ENCODE measurements at regions not wholly inside any gene's neighbourhood (a gene's known extent, or its start where the extent isn't known, plus 50 kb on each side); places are given as distances from the start of the nearest gene placed in this dataset.

- Histone ChIP-seq H3K79me1 (ENCODE audit: insufficient read depth, low read depth, low read length, poor library complexity, severe bottlenecking) (no peaks in the 10 kb centered on the region), H2BK5ac (ENCODE audit: insufficient read length, low read length) (no peak overlapping the region), H3K79me2 (ENCODE audit: insufficient read depth, low read length) (no peaks in the 10 kb centered on the region), H3K9ac (ENCODE audit: extremely low read depth, insufficient read length, low read length) (no peak overlapping the region), H4K91ac (ENCODE audit: insufficient read length, low read depth, low read length) (no peak overlapping the region), H2BK120ac (ENCODE audit: low read depth, low read length, poor library complexity, severe bottlenecking) (no peak overlapping the region), H2AK5ac (ENCODE audit: insufficient read length, low read length) (no peak overlapping the region), H2BK20ac (ENCODE audit: low read depth, low read length, poor library complexity, severe bottlenecking) (no peak overlapping the region), H3K4me1 (ENCODE audit: insufficient read depth, low read length) (no peaks in the 10 kb centered on the region), H3K27ac (ENCODE audit: insufficient read length, low read depth, low read length) (no peak overlapping the region), H2AFZ (ENCODE audit: low read length) (no peak overlapping the region), H2BK15ac (ENCODE audit: low read depth, low read length) (no peak overlapping the region), H3T11ph (ENCODE audit: low read length) (no peak overlapping the region), H4K8ac (replicated peaks; ENCODE audit: insufficient read length, low read depth, low read length) (no peak overlapping the region), H3K9me3 (ENCODE audit: control insufficient read depth, low read depth, low read length) (no peaks in the 10 kb centered on the region), H4K5ac (ENCODE audit: insufficient read length, low read depth, low read length) (no peak overlapping the region), H3K56ac (ENCODE audit: insufficient read length, low read depth, low read length) (no peak overlapping the region), H2BK12ac (ENCODE audit: insufficient read length, low read depth, low read length) (no peak overlapping the region), H3K23me2 (ENCODE audit: insufficient read length, low read depth, low read length, poor library complexity, severe bottlenecking) (no peaks in the 10 kb centered on the region), H3K23ac (ENCODE audit: insufficient read length, low read depth, low read length) (no peak overlapping the region), H3K27me3 (ENCODE audit: insufficient read depth, low read length) (no peaks in the 10 kb centered on the region), H3K14ac (ENCODE audit: insufficient read depth, low read length) (no peak overlapping the region), H4K20me1 (ENCODE audit: control insufficient read depth, insufficient read depth, insufficient read length) (no peaks in the 10 kb centered on the region), H3K4ac (ENCODE audit: low read depth, low read length) (no peak overlapping the region), H3K4me2 (ENCODE audit: insufficient read depth, insufficient read length, low read length) (no peak overlapping the region), H3K18ac (ENCODE audit: insufficient read length, low read depth, low read length) (no peak overlapping the region)
- no peak for TF ChIP-seq CTCF (conservative IDR thresholded peaks at IDR 0.05)
- Mint-ChIP-seq H3K4me1 (peaks cover 0 to 4% of the 10 kb centered on the region in 2 experiments; a peak in 1 of 4 replicates), H3K4me3 (no peak overlapping the region), H3K9me3 (no peaks in the 10 kb centered on the region), H3K27me3 (ENCODE audit: low read depth) (no peaks in the 10 kb centered on the region), H3K36me3 (ENCODE audit: insufficient read depth in 1 of 3, low read depth in 3 of 3) (no peaks in the 10 kb centered on the region), H3K27ac (no peak overlapping the region)
- no peak for DNase-seq
- WGBS (ENCODE audit: extremely low coverage, insufficient read length, low lambda C conversion rate) = no CpG with 5 or more reads among the region's 1 CpG
Measured at GRCh38 chr18:56284319-56284718, 354.1 kb downstream of the TXNL1 start.
